Lower lobe of right lung (tissue), 2 donors: ENCODE measurements at regions not wholly inside any gene's neighbourhood (a gene's known extent, or its start where the extent isn't known, plus 50 kb on each side); places are given as distances from the start of the nearest gene placed in this dataset.

Experiments
- ATAC-seq, 2 donors: fragments of 200-7000 bp; cut with Tn5 transposase; one replicate each; pipeline ENCODE4 v1.9.1; 2020 to 2022; ENCODE audit warnings: mild to moderate bottlenecking in 2 of 2, moderate library complexity in 2 of 2
- DNase-seq: peaks from one replicate; pipeline ENCODE4 v3.0.0-alpha.2; 2020
- H3K27ac ChIP-seq: fragments of 200-600 bp; one replicate; pipeline ENCODE4 v1.8.0; 2022
- H3K27me3 ChIP-seq: fragments of 200-600 bp; one replicate; pipeline ENCODE4 v1.8.0; 2022; ENCODE audit warnings: low read depth
- H3K36me3 ChIP-seq: fragments of 200-600 bp; one replicate; pipeline ENCODE4 v1.8.0; 2022; ENCODE audit warnings: mild to moderate bottlenecking
- H3K4me1 ChIP-seq: fragments of 200-600 bp; one replicate; pipeline ENCODE4 v1.8.0; 2022
- H3K4me3 ChIP-seq: fragments of 200-600 bp; one replicate; pipeline ENCODE4 v1.8.0; 2022; ENCODE audit warnings: mild to moderate bottlenecking
- H3K9me3 ChIP-seq: fragments of 200-600 bp; one replicate; pipeline ENCODE4 v1.8.0; 2022
- intact Hi-C: fragments of 100-400 bp; cut with DNase I; formaldehyde crosslinking; loops from one replicate; pipeline ENCODE4 v1.11.0; 2022
- TF ChIP-seq, protein P1 (sequence below): fragments of 200-600 bp; IDR thresholded peaks from one replicate; pipeline ENCODE4 v1.8.0; 2022; ENCODE audit warnings: antibody characterized with exemption, mild to moderate bottlenecking
- donor health status: DM: no; HTN: yes; CAD: no; lungs with severe emphysema.

- H3K4me3 ChIP-seq = no peak overlapping the region
- no peak for ATAC-seq
- no peaks in the 10 kb centered on the region for H3K36me3 ChIP-seq
- H3K9me3 ChIP-seq = no peaks in the 10 kb centered on the region
- no peak for DNase-seq
- H3K27ac ChIP-seq = no peak overlapping the region
- TF ChIP-seq, protein P1, sequence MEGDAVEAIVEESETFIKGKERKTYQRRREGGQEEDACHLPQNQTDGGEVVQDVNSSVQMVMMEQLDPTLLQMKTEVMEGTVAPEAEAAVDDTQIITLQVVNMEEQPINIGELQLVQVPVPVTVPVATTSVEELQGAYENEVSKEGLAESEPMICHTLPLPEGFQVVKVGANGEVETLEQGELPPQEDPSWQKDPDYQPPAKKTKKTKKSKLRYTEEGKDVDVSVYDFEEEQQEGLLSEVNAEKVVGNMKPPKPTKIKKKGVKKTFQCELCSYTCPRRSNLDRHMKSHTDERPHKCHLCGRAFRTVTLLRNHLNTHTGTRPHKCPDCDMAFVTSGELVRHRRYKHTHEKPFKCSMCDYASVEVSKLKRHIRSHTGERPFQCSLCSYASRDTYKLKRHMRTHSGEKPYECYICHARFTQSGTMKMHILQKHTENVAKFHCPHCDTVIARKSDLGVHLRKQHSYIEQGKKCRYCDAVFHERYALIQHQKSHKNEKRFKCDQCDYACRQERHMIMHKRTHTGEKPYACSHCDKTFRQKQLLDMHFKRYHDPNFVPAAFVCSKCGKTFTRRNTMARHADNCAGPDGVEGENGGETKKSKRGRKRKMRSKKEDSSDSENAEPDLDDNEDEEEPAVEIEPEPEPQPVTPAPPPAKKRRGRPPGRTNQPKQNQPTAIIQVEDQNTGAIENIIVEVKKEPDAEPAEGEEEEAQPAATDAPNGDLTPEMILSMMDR = no peak
- intact Hi-C loops = no loop called here
- H3K27me3 ChIP-seq = no peaks in the 10 kb centered on the region
- no peaks in the 10 kb centered on the region for H3K4me1 ChIP-seq
These were observed 310.0 kb upstream of the SNX7 start for GRCh38 chr1:98351561-98351960.

DNA sequence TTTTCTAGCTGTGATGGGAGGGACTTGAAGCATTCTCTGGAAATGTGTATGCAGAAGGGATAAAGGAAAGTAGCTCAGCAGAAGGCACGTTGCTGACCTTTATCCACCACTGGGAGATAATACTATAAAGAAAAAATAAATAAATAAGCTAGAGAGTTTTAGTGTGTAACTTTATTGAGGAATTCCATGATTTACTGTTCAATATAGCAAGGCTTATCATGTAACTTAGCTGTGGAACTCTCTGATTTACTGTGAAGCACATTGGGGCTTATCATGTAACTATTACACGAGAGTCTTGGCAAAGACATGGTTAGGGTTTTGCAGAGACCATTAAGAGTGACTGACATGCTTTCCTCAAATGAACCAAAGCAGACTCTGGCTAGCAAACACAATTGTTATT, 316.1 kb upstream of the SNX7 start:
- Histone ChIP-seq H3K27me3 (no peaks in the 10 kb centered on the region), H3K27ac (no peak overlapping the region), H3K9me3 (no peaks in the 10 kb centered on the region), H3K4me1 (no peaks in the 10 kb centered on the region), H3K36me3 (no peaks in the 10 kb centered on the region), H3K4me3 (no peak overlapping the region)
- TF ChIP-seq, protein P1 = no peak
- DNase-seq (no peak), ATAC-seq (no peak)
- intact Hi-C loops = no loop called here

DNA sequence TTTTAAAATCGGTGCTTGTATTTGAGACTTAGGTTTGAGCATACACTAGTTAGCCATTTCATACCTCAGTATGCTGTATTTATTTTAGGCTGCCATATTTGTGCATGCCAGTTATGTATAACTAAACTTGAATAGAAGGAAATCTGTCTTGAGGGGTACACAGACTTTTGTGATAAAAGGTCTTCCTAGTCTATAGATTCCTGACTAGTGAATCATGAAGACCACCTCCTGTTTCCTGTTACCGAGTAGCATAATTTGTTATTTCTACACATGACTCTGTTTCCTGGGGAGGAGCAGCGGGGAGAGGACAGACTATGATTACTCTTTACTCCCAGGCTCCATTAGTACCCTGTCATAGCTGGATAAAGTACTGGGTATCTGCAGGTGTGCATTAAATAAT, 316.8 kb upstream of the SNX7 start:
- intact Hi-C loops = no loop called here
- ATAC-seq (no peak), DNase-seq (no peak)
- H3K27ac ChIP-seq = no peak overlapping the region
- no peaks in the 10 kb centered on the region for H3K36me3 ChIP-seq
- H3K4me1 ChIP-seq = no peaks in the 10 kb centered on the region
- no peak overlapping the region for H3K4me3 ChIP-seq
- no peaks in the 10 kb centered on the region for H3K9me3 ChIP-seq
- no peaks in the 10 kb centered on the region for H3K27me3 ChIP-seq
- TF ChIP-seq, protein P1 = no peak

- TF ChIP-seq, protein P1 = no peak
- no peak for ATAC-seq
- intact Hi-C loops = no loop called here
- Histone ChIP-seq H3K27ac (no peak overlapping the region), H3K27me3 (no peaks in the 10 kb centered on the region), H3K4me3 (no peak overlapping the region), H3K9me3 (no peaks in the 10 kb centered on the region), H3K4me1 (no peaks in the 10 kb centered on the region), H3K36me3 (no peaks in the 10 kb centered on the region)
- no peak for DNase-seq
These were observed 319.0 kb upstream of the SNX7 start for GRCh38 chr1:98342566-98342965.

DNA sequence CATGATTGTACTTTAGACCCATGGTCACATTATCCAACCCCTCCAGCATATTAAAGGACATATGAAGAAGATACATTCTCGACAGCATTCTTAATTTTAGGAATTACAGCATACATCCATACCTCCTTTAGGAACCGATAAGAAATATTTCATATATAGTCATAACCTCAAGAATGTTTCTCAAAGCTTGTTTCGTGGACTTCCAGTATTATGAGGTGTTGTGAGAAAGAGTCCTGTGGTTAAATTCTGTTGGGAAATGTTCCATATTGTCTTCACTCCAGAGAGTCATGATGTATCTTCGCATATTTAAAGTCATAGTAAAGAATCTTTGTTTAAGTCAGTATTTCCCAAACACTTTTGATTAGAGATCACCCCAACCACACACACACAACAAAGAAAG, 321.0 kb upstream of the SNX7 start:
- no peak overlapping the region for H3K4me3 ChIP-seq
- no peaks in the 10 kb centered on the region for H3K9me3 ChIP-seq
- no peak for ATAC-seq
- no peaks in the 10 kb centered on the region for H3K27me3 ChIP-seq
- H3K4me1 ChIP-seq = no peaks in the 10 kb centered on the region
- no peaks in the 10 kb centered on the region for H3K36me3 ChIP-seq
- H3K27ac ChIP-seq = no peak overlapping the region
- intact Hi-C loops = no loop called here
- TF ChIP-seq, protein P1 = no peak
- DNase-seq = no peak
